HG03066 (cell line): ENCODE measurements at regions not wholly inside any gene's neighbourhood (a gene's known extent, or its start where the extent isn't known, plus 50 kb on each side); places are given as distances from the start of the nearest gene placed in this dataset.

ENCODE experiments used
- ATAC-seq: cut with Tn5 transposase; IDR thresholded peaks from one replicate; pipeline ENCODE4 v1.9.1; 2021; ENCODE audit warnings: low read depth; ENCODE audit not compliant: unreplicated experiment

GRCh38 chr4:13836946-13837912, 209.7 kb upstream of the BOD1L1 start:
- ATAC-seq = no peak

- no peak for ATAC-seq
Observed at GRCh38 chr4:13840502-13841190, 213.1 kb upstream of the BOD1L1 start.

DNA sequence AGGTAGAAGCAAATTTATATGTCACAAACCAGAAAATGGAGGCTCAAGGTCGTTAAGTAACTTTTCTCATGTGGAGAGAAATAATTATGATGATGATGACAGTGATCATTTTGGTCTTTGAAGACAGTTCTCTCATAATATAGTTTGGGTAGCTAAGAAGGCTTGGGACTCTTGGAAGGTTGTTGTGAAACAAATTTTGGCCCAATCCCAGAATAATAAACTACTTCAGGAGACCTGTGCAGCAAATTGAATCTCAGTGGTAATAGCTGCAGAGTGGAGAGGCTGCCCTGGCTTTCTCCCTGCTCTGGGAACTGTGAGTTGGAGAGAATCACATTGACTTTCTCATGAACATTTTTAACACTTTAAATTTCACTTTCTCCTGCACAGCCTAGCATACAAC, 217.2 kb upstream of the BOD1L1 start:
- no peak for ATAC-seq

- ATAC-seq = no peak
Observed at GRCh38 chr4:13849778-13850177, 222.3 kb upstream of the BOD1L1 start.

DNA sequence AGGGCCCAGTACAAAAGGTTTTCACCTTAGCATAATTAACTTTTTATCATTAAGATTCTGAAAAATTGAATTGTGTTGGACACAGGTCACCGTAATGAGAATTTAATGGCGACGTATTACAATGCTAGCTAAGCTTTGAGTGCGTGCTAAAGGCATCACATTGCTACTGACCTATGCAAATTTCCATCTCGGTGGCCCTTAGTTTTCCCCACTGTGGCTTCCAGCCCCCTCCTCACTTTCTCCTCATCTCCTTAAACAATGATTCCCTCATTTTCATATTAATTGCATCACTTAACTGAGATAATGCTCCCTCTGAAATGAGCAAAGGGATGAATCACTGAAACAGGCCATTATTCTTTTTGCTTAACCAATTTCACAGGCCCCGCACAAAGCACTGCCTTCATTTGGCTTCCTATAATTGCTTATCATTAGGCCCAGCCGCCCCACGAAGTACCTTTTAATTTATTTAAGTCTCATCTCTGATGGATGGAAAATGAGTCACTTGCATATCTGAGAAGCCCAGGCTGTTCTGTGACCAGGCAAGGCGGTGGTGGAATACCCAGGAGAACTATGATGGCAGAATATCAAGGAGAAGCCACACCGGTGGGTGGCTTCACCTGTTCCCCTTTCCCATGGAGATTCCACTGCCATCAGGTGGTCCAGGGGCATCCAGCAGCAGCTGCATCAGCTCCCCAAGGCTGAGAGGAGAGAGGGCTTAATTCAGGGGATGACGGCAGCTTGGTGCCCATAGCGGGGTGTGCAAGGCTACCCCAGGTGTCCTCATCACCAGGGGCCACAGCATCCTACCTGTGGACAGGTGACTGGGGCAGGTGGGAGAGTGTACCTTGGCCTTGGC, 223.8 kb upstream of the BOD1L1 start:
- no peak for ATAC-seq

DNA sequence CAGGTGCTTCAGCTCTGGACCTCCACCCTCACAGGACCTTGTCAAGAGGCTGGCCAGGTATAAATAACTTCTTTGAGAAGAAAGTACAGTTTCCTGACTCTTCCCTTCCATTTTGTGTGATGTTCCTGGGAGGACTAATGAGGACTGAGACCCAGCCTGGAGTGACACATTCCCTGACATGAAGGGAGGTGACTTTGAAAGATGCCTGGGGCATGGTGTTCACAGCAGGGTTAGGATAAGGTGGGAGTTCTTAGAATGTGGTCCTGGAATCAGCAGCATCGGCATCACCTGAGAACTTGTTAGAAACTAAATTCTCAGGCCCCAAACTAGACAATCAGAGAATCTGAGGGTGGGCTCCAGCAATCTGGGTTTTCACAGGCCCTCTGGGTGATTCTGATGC, 224.9 kb upstream of the BOD1L1 start:
- no peak for ATAC-seq

- ATAC-seq = no peak
Observed at GRCh38 chr4:13856387-13856786, 228.9 kb upstream of the BOD1L1 start.

DNA sequence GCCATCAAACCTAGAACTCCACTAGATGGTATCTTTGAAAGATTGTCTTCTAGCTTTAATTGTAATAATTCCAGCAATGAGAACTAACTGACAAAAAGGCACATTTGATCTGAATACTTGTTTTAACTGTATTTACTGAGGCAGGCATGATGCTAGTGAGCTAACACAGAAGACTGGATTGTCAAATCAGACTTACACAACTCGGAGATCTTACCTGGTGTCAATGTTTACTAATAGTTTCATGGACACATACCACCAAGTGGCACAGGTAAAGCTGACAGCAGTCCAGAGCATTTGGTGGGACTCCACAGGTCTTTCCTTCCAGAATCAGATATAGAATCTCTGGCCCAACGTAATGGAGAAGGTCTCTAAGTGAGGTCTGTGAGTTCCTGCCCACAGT, 229.9 kb upstream of the BOD1L1 start:
- no peak for ATAC-seq

DNA sequence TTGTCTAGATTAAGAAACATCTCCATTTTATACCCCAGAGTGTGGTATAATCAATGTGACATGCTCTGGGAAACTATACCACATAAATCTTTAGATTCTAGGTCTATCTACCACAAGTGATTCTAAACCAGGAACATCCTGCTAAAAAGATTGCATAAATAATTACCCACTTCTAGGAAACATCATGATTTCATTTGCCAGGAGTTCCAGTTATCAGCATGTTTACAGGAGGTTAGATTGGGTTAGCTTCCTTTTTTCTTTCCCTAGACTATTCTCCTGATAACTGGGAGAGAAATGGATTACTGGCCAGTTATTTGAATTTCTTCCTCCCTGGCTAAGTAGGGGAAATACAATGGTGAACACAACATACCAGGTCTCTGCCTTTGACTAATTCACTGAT, 230.3 kb upstream of the BOD1L1 start:
- ATAC-seq = no peak

- ATAC-seq = no peak
Observed at GRCh38 chr4:13859423-13859822, 231.9 kb upstream of the BOD1L1 start.

DNA sequence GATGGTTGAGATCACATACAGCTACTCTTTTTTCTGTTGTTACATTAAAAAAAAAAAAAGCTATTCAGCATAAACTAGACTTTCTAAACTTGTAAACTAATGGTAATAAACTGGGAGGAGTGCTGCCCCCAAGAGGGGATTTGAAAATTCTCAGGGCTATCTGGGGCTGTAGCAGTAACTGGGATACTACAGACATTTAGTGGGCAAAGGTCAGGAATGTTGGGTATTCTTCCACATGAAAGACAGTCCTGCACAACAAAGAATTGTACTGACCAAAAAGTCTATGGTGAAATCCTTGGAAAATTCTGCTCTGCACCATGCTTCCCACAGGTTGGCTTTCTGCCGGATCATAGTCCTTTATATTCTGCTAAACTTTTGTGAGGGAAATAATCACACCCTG, 232.6 kb upstream of the BOD1L1 start:
- no peak for ATAC-seq

DNA sequence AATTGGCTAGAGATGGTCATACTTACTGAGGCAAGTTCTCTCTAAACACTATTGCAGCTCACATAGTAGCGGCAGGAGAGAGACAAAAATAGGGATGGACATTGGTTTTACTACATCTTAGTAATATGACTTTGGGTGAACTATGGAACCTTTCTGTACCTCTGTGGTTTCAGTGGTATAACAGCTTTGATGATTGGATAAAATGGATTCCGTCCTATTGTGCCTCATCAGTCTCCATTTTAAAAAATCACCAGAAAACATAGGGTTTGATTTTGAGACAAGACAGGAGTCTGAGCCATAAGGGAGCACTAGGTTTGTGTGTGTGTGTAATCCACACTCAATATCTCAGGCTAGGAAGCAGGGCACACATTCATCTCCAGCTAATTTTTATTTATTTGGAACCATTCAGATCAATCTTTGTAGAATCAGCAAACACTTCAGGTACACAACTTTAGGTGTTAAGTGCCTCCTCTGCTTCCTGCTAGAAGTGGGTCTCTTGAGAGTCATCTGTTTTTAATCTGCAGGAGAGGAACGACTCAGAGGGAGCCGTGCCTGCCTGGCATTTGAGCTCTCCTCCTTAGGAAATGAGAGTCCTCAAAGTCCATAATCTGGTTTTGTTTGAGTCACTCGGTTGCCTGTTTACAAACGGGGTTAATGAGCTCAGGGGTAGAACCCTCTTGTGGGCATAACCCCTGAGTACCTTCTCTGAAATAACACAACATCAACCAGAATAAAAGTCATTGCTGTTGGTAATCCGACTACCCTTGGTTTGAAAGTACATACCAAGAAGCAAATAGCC, 238.5 kb upstream of the BOD1L1 start:
- no peak for ATAC-seq

- ATAC-seq = no peak
Observed at GRCh38 chr4:13866881-13867280, 239.4 kb upstream of the BOD1L1 start.

DNA sequence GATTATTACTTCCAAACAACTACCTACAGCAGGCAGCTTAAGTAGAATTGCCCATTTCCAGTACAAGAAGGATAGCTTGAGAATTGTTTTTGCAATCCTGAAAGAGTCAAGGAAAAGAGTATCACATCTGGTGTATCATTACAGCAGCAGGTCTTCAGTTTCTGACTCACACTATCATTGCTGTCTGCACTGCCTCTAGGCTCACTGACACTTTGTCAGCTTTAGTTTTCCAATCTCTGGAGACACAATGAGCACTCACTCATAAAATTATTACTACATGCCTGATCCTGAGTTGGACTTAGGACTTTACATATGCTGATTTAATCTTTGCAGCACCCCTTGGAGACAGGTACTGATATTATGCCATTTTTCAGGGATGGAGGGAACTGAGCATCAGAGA, 244.6 kb upstream of the BOD1L1 start:
- no peak for ATAC-seq

GRCh38 chr4:13872955-13873354, 245.4 kb upstream of the BOD1L1 start:
- ATAC-seq = no peak

DNA sequence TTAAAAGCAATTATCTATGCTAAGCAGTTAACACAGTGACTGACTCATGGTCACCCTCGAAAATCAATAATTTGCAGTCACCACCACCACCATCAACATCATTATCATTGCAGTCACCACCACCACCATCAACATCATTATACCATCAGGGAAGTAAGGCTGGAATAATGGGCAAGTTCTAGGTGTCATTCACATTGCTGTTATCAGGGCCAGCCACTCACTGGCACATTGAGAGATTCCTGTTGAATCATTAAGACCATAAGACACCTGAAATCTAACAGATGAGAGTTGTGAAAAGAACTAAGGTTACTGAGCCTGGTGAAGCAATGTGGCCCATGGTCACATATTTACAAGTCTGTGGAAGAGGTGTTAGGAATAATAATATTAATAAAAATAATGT, 247.7 kb upstream of the BOD1L1 start:
- ATAC-seq = no peak

DNA sequence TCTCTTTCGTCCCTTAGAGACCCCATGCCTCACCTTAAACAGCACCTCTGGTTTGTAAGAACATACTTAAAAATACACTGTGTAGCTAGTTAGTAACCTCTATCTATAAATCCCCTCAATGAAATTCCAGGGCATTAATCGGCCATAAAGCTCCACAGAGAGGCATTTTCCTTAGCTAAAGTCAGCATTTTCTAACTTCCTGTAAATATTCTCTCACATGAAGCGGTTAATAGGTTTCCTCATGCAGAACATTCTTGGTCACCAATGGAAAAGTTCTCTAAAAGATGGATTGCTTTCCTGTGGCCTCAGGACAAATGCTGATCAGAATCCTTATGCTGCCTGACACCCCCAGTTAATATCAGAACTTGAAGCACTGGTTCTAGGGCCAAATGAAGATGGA, 248.6 kb upstream of the BOD1L1 start:
- ATAC-seq = no peak

- ATAC-seq = no peak
Observed at GRCh38 chr4:13876940-13877339, 249.4 kb upstream of the BOD1L1 start.

DNA sequence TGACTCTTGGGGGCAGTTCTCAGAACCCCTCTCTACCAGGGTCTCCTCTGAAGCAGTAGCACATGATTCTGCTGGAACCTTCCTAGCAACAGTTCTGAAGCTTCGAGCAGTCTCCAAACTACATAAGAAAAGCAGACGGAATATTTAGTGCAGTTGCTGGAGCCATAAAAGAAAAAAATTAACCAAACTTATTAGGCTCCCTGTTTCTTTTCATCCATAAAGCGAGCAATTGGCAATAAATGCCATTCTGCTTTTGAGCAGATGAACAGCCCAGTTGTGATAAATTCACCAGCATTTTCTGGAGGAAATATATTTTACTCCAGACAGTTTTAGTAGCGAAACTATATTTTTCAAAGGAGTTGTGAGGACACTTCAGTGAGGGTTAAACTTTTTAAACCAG, 250.1 kb upstream of the BOD1L1 start:
- ATAC-seq = no peak

- no peak for ATAC-seq
Observed at GRCh38 chr4:13881892-13882291, 254.4 kb upstream of the BOD1L1 start.
